Stromal cell of bone marrow (primary cell): ENCODE measurements at regions not wholly inside any gene's neighbourhood (a gene's known extent, or its start where the extent isn't known, plus 50 kb on each side); places are given as distances from the start of the nearest gene placed in this dataset.

ENCODE experiments used
- DNase-seq: peaks from one replicate; pipeline ENCODE4 v3.0.0-alpha.2; 2012; ENCODE audit warnings: low read depth

GRCh38 chr20:4069751-4070150, 54.4 kb upstream of the RNF24 start:
- DNase-seq, result peak; percentile 75

- DNase-seq, result no peak
These were observed 53.4 kb upstream of the RNF24 start for GRCh38 chr20:4068708-4069107.

GRCh38 chr20:4067600-4068261, 52.4 kb upstream of the RNF24 start:
- peak; percentile 82 for DNase-seq

- no peak for DNase-seq
These were observed 51.2 kb upstream of the RNF24 start for GRCh38 chr20:4066551-4066950.

GRCh38 chr20:4065391-4065844, 50.1 kb upstream of the RNF24 start:
- DNase-seq, result peak; percentile 97
